ENCODE measurements at regions not wholly inside any gene's neighbourhood (a gene's known extent, or its start where the extent isn't known, plus 50 kb on each side); places are given as distances from the start of the nearest gene placed in this dataset.

- H3K79me2 ChIP-seq (ENCODE audit: low read depth): no peaks in the 10 kb centered on the region
- no peak overlapping the region for H3K27ac ChIP-seq
- BruUV-seq (replicated peaks): no TSS peak
- CTCF ChIA-PET: no interaction called here
- no peak overlapping the region for H2AFZ ChIP-seq
- no peaks in the 10 kb centered on the region for H3K9me3 ChIP-seq (ENCODE audit: insufficient read depth, low read depth)
- no peak for DNase-seq
- H3K4me2 ChIP-seq: no peak overlapping the region
- no peak overlapping the region for H3K4me3 ChIP-seq
- intact Hi-C loops (cut with micrococcal nuclease; ENCODE audit: unreplicated experiment): no loop called here
- no peaks in the 10 kb centered on the region for H3K4me1 ChIP-seq (replicated peaks; ENCODE audit: insufficient read depth)
- H3K9me2 ChIP-seq (ENCODE audit: insufficient read depth): no peaks in the 10 kb centered on the region
- no peaks in the 10 kb centered on the region for H3F3A ChIP-seq (ENCODE audit: insufficient read depth, low read depth)
- no peaks in the 10 kb centered on the region for H3K36me3 ChIP-seq (ENCODE audit: low read depth)
- no peaks in the 10 kb centered on the region for H3K27me3 ChIP-seq (ENCODE audit: insufficient read depth, low read depth)
- no peaks in the 10 kb centered on the region for H4K20me1 ChIP-seq (ENCODE audit: insufficient read depth)
- POLR2A ChIA-PET (ENCODE audit: unreplicated experiment): no interaction called here
- TF ChIP-seq EZH2 (IDR thresholded peaks at IDR 0.05; ENCODE audit: low read depth): no peak
Observed at GRCh38 chr4:28209371-28209924, 1348.8 kb downstream of the STIM2 start.

GRCh38 chr4:28211676-28212470, 1351.2 kb downstream of the STIM2 start:
- CTCF ChIA-PET: no interaction called here

GRCh38 chr4:28221536-28221935, 1360.9 kb downstream of the STIM2 start:
- TF ChIP-seq CTCF (conservative IDR thresholded peaks at IDR 0.05) (no peak), EZH2 (IDR thresholded peaks at IDR 0.05; ENCODE audit: low read depth) (no peak)
- intact Hi-C loops (cut with micrococcal nuclease; ENCODE audit: unreplicated experiment): no loop called here
- ChIA-PET CTCF (no interaction called here), POLR2A (ENCODE audit: unreplicated experiment) (no interaction called here)
- Histone ChIP-seq H3K4me3 (no peak overlapping the region), H3F3A (ENCODE audit: insufficient read depth, low read depth) (no peaks in the 10 kb centered on the region), H3K4me2 (no peak overlapping the region), H3K4me1 (replicated peaks; ENCODE audit: insufficient read depth) (no peaks in the 10 kb centered on the region), H3K79me2 (ENCODE audit: low read depth) (no peaks in the 10 kb centered on the region), H3K27me3 (ENCODE audit: insufficient read depth, low read depth) (no peaks in the 10 kb centered on the region), H3K9me3 (ENCODE audit: insufficient read depth, low read depth) (no peaks in the 10 kb centered on the region), H4K20me1 (ENCODE audit: insufficient read depth) (no peaks in the 10 kb centered on the region), H3K27ac (no peak overlapping the region), H2AFZ (no peak overlapping the region), H3K9me2 (ENCODE audit: insufficient read depth) (no peaks in the 10 kb centered on the region), H3K36me3 (ENCODE audit: low read depth) (no peaks in the 10 kb centered on the region)
- BruUV-seq (replicated peaks): no TSS peak
- no peak for DNase-seq

More at GRCh38 chr4:28211676-28212470, 1351.2 kb downstream of the STIM2 start:
- Histone ChIP-seq H3K79me2 (ENCODE audit: low read depth) (no peaks in the 10 kb centered on the region), H3K4me3 (no peak overlapping the region), H3K36me3 (ENCODE audit: low read depth) (no peaks in the 10 kb centered on the region), H3K27me3 (ENCODE audit: insufficient read depth, low read depth) (no peaks in the 10 kb centered on the region), H3K27ac (no peak overlapping the region), H2AFZ (no peak overlapping the region), H3K9me2 (ENCODE audit: insufficient read depth) (no peaks in the 10 kb centered on the region), H3K9me3 (ENCODE audit: insufficient read depth, low read depth) (no peaks in the 10 kb centered on the region), H3F3A (ENCODE audit: insufficient read depth, low read depth) (no peaks in the 10 kb centered on the region), H3K4me1 (replicated peaks; ENCODE audit: insufficient read depth) (no peaks in the 10 kb centered on the region), H3K4me2 (no peak overlapping the region), H4K20me1 (ENCODE audit: insufficient read depth) (no peaks in the 10 kb centered on the region)
- TF ChIP-seq EZH2 (IDR thresholded peaks at IDR 0.05; ENCODE audit: low read depth) (no peak), CTCF (conservative IDR thresholded peaks at IDR 0.05) (no peak)
- DNase-seq: peak in 1 of 2 experiments; percentile 3
- BruUV-seq (replicated peaks): no TSS peak
- intact Hi-C loops (cut with micrococcal nuclease; ENCODE audit: unreplicated experiment): no loop called here
- POLR2A ChIA-PET (ENCODE audit: unreplicated experiment): interaction anchor here (0.7 kb wide), 1 partner anchor 539 kb away, joined by 9 read pairs; no protein-coding TSS in a partner anchor
